Gastrocnemius medialis (tissue), 4 donors: ENCODE measurements at regions not wholly inside any gene's neighbourhood (a gene's known extent, or its start where the extent isn't known, plus 50 kb on each side); places are given as distances from the start of the nearest gene placed in this dataset.

Experiments used
- ATAC-seq, 2 donors: fragments of 150-250 bp; one replicate each; pipeline ENCODE4 v1.9.1; 2016
- DNase-seq, 2 donors: peaks; one replicate each; pipeline ENCODE4 v3.0.0-alpha.2; 2019
- H3K27ac ChIP-seq, 4 donors: fragments of 200-600 bp; sonication (generic); 1 replicate in 1 of 4; 2 replicates in 3 of 4; pipeline ENCODE4 v1.5.1; 2016 to 2018; ENCODE audit warnings: mild to moderate bottlenecking in 2 of 4, moderate library complexity in 1 of 4
- H3K27me3 ChIP-seq, 3 donors: fragments of 200-600 bp; sonication (generic) in 2 of 3; 1 replicate in 1 of 3; 2 replicates in 2 of 3; pipeline versions ENCODE4 v1.5.1 to v1.6.0; 2016 to 2019; ENCODE audit warnings: mild to moderate bottlenecking in 1 of 3, moderate library complexity in 1 of 3
- H3K36me3 ChIP-seq, 2 donors: fragments of 200-600 bp; sonication (generic) in 1 of 2; one replicate each; pipeline ENCODE4 v1.5.1; 2017 to 2018
- H3K4me1 ChIP-seq, 2 donors: fragments of 200-600 bp; sonication (generic) in 1 of 2; one replicate each; pipeline ENCODE4 v1.5.1; 2016 to 2017; ENCODE audit warnings: mild to moderate bottlenecking in 2 of 2
- H3K4me3 ChIP-seq, 4 donors: fragments of 200-600 bp; sonication (generic) in 3 of 4; 1 replicate in 1 of 4; 2 replicates in 3 of 4; pipeline ENCODE4 v1.5.1; 2016 to 2019; ENCODE audit warnings: mild to moderate bottlenecking in 2 of 4
- H3K9me3 ChIP-seq, 3 donors: fragments of 200-600 bp; sonication (generic) in 2 of 3; 1 replicate in 1 of 3; 2 replicates in 2 of 3; pipeline ENCODE4 v1.5.1; 2016 to 2019
- POLR2A ChIP-seq, 2 donors: fragments of 450-650 bp; IDR thresholded peaks; one replicate each; pipeline ENCODE4 v1.6.1; 2017; ENCODE audit warnings: antibody characterized with exemption in 2 of 2, mild to moderate bottlenecking in 2 of 2, moderate library complexity in 2 of 2
- in situ Hi-C, 4 donors: fragments of 200-750 bp; cut with MboI; loops; one replicate each; pipeline versions ENCODE4 v1.15.0 to v1.8.0; 2017; ENCODE audit warnings: low sequenced_read_pairs in 4 of 4
- intact Hi-C: fragments of 100-400 bp; cut with DNase I; formaldehyde crosslinking; loops from one replicate; pipeline ENCODE4 v1.15.1; 2023; ENCODE audit warnings: low total_unique reads
- TF ChIP-seq, protein P1 (sequence below), 5 experiments: fragments of 450-650 bp in 3 of 5; fragments of 200-600 bp in 2 of 5; sonication (generic) in 2 of 5; IDR thresholded peaks in 4 of 5; conservative IDR thresholded peaks in 1 of 5; 1 replicate in 4 of 5; 2 replicates in 1 of 5; pipeline ENCODE4 v1.5.1; 2016 to 2019; ENCODE audit warnings: antibody characterized with exemption in 5 of 5, mild to moderate bottlenecking in 3 of 5, moderate library complexity in 3 of 5

DNA sequence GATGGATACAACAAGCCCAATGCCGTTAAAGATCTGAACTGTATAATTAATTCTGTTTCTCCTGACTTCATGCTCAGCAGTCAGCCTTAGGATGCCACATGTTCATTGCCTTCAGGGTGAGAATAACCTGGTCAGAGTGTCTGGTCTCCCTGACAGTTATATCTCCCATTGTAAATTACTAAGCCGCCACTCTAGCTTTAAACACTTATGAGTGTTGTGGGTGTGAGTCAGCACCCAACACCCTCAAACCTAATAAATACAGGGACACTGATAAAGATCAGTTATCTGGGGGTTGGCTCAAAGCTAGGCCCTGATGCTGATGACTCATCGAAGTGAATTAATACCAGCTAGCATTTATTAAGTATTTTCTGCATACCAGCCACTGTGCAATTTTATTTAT lies 64.9 kb upstream of the DYNLT3 start:
- in situ Hi-C loops = loop anchor here in 1 of 4 donors (25.0 kb wide), 1 partner anchor 250 kb away; no protein-coding TSS in a partner anchor
- Histone ChIP-seq H3K9me3 (no peaks in the 10 kb centered on the region), H3K4me3 (no peak overlapping the region), H3K27ac (no peak overlapping the region), H3K4me1 (no peaks in the 10 kb centered on the region), H3K27me3 (no peaks in the 10 kb centered on the region), H3K36me3 (no peaks in the 10 kb centered on the region)
- TF ChIP-seq, protein P1, sequence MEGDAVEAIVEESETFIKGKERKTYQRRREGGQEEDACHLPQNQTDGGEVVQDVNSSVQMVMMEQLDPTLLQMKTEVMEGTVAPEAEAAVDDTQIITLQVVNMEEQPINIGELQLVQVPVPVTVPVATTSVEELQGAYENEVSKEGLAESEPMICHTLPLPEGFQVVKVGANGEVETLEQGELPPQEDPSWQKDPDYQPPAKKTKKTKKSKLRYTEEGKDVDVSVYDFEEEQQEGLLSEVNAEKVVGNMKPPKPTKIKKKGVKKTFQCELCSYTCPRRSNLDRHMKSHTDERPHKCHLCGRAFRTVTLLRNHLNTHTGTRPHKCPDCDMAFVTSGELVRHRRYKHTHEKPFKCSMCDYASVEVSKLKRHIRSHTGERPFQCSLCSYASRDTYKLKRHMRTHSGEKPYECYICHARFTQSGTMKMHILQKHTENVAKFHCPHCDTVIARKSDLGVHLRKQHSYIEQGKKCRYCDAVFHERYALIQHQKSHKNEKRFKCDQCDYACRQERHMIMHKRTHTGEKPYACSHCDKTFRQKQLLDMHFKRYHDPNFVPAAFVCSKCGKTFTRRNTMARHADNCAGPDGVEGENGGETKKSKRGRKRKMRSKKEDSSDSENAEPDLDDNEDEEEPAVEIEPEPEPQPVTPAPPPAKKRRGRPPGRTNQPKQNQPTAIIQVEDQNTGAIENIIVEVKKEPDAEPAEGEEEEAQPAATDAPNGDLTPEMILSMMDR (IDR thresholded peaks at IDR 0.05 in 4 of 5, conservative IDR thresholded peaks at IDR 0.05 in 1 of 5) = no peak
- no peak for TF ChIP-seq POLR2A (IDR thresholded peaks at IDR 0.05)
- no peak for ATAC-seq
- intact Hi-C loops = no loop called here
- DNase-seq = no peak

DNA sequence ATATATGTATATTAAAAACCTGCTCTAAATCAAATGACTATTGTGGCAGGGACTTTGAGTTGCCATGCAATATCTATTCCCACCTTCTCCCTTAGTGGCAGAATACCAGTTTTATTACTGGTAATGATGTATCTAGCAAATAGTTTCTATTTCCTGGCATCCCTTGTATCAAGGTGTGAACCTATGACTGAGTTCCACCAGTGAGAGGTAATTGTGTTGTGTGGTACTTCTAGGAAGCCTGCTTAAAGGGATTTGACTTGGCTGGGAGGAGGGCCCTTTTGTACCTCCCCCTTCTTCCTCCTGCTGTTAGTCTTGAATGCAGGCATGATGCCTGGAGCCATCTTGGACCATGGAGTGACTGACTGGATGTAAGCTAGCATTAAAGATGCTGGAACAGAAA lies 65.4 kb upstream of the DYNLT3 start:
- Histone ChIP-seq H3K9me3 (no peaks in the 10 kb centered on the region), H3K4me3 (no peak overlapping the region), H3K4me1 (no peaks in the 10 kb centered on the region), H3K36me3 (no peaks in the 10 kb centered on the region), H3K27me3 (no peaks in the 10 kb centered on the region), H3K27ac (no peak overlapping the region)
- no peak for ATAC-seq
- TF ChIP-seq, protein P1 (IDR thresholded peaks at IDR 0.05 in 4 of 5, conservative IDR thresholded peaks at IDR 0.05 in 1 of 5) = no peak
- no peak for TF ChIP-seq POLR2A (IDR thresholded peaks at IDR 0.05)
- DNase-seq = no peak
- in situ Hi-C loops (loop anchor here in 1 of 4 donors (25.0 kb wide), 1 partner anchor 250 kb away; no protein-coding TSS in a partner anchor), intact Hi-C loops (no loop called here)

DNA sequence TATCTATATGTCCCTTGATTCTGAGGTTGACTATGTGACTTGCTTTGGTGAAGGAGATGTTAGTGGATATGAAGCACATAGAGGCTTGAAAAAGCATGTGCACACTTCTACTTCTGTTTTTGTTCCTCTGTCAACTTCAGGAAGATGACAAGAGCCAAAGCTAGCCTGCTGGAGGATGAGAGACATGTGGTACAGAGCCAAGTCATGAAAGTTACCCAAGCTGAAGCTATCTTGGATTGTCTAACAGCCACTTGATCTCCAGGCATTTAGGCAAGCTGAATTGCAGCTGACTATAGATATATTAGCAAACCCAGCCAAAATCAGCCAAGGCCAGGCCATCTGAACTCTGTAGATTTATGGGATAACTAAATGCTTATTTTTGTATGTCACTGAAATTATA lies 70.8 kb upstream of the DYNLT3 start:
- H3K36me3 ChIP-seq = no peaks in the 10 kb centered on the region
- DNase-seq = no peak
- ATAC-seq = no peak
- TF ChIP-seq POLR2A (IDR thresholded peaks at IDR 0.05) = no peak
- TF ChIP-seq, protein P1 (IDR thresholded peaks at IDR 0.05 in 4 of 5, conservative IDR thresholded peaks at IDR 0.05 in 1 of 5) = no peak
- no peaks in the 10 kb centered on the region for H3K9me3 ChIP-seq
- no peak overlapping the region for H3K4me3 ChIP-seq
- no peaks in the 10 kb centered on the region for H3K4me1 ChIP-seq
- intact Hi-C loops = no loop called here
- no peaks in the 10 kb centered on the region for H3K27me3 ChIP-seq
- H3K27ac ChIP-seq = no peak overlapping the region
- in situ Hi-C loops = loop anchor here in 1 of 4 donors (25.0 kb wide), 1 partner anchor 244 kb away; no protein-coding TSS in a partner anchor

DNA sequence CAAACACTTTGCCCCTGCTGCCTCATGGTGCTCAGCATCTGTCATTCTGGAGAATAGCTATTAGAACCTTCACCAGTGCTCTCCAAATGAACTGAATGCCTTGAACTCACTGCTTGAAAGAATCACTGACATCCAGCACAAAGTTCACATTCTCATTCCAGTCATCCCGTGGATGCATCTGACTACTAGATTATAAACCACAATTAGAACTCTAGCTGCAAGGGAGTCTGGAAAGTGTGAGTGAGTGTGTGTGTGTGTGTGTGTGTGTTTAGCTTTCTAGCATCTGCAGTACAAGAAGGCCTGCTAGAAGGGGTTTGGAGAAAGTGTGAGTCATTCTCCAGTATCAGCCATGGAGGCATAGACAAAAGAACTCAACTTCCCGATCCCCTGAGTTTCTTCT lies 71.3 kb upstream of the DYNLT3 start:
- H3K27ac ChIP-seq = no peak overlapping the region
- no peaks in the 10 kb centered on the region for H3K9me3 ChIP-seq
- no peak overlapping the region for H3K4me3 ChIP-seq
- DNase-seq = no peak
- TF ChIP-seq, protein P1 (IDR thresholded peaks at IDR 0.05 in 4 of 5, conservative IDR thresholded peaks at IDR 0.05 in 1 of 5) = no peak
- no peak for TF ChIP-seq POLR2A (IDR thresholded peaks at IDR 0.05)
- no peaks in the 10 kb centered on the region for H3K36me3 ChIP-seq
- ATAC-seq = no peak
- in situ Hi-C loops (loop anchor here in 1 of 4 donors (25.0 kb wide), 1 partner anchor 244 kb away; no protein-coding TSS in a partner anchor), intact Hi-C loops (no loop called here)
- no peaks in the 10 kb centered on the region for H3K27me3 ChIP-seq
- no peaks in the 10 kb centered on the region for H3K4me1 ChIP-seq

DNA sequence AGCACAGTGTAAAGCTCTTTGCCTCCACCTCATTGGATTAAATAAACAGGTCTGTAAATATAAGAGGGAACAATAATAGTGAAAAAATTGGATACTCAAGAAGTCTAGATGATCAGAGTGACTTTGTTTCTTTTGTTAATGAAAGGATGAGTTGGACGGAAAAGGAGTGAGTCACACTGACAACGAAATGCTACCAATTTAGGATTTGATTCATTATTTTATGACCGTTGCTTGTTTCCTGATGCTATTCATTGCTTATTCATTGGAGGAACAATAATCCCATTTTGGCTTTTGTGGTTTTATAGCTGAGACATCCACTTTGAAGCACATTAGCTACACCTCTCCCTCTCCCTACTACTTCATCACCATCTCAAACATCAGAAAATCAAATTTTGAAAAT lies 74.4 kb upstream of the DYNLT3 start:
- in situ Hi-C loops = loop anchor here in 1 of 4 donors (25.0 kb wide), 1 partner anchor 241 kb away; no protein-coding TSS in a partner anchor

More for the DNA sequence above, 74.4 kb upstream of the DYNLT3 start:
- Histone ChIP-seq H3K4me3 (no peak overlapping the region), H3K4me1 (no peaks in the 10 kb centered on the region), H3K36me3 (no peaks in the 10 kb centered on the region), H3K9me3 (no peaks in the 10 kb centered on the region), H3K27ac (no peak overlapping the region), H3K27me3 (no peaks in the 10 kb centered on the region)
- ATAC-seq (no peak), DNase-seq (no peak)
- TF ChIP-seq POLR2A (IDR thresholded peaks at IDR 0.05) = no peak
- TF ChIP-seq, protein P1 (IDR thresholded peaks at IDR 0.05 in 4 of 5, conservative IDR thresholded peaks at IDR 0.05 in 1 of 5) = no peak
- intact Hi-C loops = no loop called here
